ENCODE measurements at regions not wholly inside any gene's neighbourhood (a gene's known extent, or its start where the extent isn't known, plus 50 kb on each side); places are given as distances from the start of the nearest gene placed in this dataset.

GRCh38 chr5:3278643-3279042, 317.0 kb upstream of the IRX1 start:
- DNase-seq (ENCODE audit: low read depth in 2 of 2) = no peak

DNA sequence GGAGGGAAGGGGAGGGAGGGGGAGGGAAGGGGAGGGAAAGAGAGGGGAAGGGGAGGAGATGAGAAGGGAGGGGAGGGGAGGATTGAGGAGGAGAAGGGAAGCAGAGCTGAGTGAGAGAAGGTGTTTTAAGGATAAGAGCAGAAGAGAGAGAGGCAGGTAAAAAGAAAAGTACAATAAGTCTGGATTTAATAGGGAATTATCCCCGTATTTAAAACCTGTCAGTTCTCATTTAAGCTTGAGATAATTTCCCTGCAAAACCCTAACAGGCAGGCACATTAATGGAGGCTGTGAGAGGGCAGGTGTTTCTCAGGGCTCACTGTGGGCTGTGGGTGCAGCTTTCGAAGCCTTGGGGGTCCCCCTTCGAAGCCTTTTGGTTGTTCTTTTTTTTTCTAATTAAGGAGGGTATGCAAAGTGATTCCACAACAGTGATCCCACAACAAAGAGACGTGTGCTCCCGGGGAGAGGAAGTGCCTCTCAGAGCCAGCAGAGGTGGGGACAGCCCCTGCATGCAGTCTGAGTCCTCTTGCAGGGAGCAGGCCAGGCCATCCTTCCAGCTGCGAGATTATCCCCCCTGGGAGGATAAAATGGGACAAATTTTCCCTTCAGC, 317.9 kb upstream of the IRX1 start:
- DNase-seq (ENCODE audit: low read depth in 2 of 2) = peak in 1 of 2 donors; percentile 0

GRCh38 chr5:3276896-3277295, 318.7 kb upstream of the IRX1 start:
- no peak for DNase-seq (ENCODE audit: low read depth in 2 of 2)

GRCh38 chr5:3269395-3270169, 326.1 kb upstream of the IRX1 start:
- DNase-seq (ENCODE audit: low read depth in 2 of 2) = no peak

GRCh38 chr5:3268760-3269330, 326.8 kb upstream of the IRX1 start:
- DNase-seq (ENCODE audit: low read depth in 2 of 2) = no peak

DNA sequence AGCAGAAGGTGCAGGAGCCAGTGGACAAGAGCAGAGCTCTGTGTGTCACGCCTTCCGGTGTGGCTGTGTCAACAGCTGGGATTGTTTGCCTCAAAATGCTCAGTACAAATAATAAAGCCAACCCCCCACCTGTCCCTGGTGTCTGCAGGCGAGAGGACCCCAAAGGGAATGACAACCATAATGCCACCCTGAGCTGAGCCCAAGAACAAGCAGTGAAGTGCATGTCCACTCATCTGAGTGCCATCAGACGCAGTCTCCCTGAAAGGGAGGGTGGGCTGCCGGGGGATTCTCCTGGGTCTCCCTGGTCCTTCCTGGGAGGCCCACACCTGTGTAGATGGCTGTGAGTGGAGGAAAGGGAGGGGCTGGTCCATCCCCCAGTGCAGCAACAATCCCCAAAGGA, 328.8 kb upstream of the IRX1 start:
- DNase-seq (ENCODE audit: low read depth in 2 of 2) = no peak

- no peak for DNase-seq (ENCODE audit: low read depth in 2 of 2)
These were observed 329.7 kb upstream of the IRX1 start for GRCh38 chr5:3265936-3266335.

DNA sequence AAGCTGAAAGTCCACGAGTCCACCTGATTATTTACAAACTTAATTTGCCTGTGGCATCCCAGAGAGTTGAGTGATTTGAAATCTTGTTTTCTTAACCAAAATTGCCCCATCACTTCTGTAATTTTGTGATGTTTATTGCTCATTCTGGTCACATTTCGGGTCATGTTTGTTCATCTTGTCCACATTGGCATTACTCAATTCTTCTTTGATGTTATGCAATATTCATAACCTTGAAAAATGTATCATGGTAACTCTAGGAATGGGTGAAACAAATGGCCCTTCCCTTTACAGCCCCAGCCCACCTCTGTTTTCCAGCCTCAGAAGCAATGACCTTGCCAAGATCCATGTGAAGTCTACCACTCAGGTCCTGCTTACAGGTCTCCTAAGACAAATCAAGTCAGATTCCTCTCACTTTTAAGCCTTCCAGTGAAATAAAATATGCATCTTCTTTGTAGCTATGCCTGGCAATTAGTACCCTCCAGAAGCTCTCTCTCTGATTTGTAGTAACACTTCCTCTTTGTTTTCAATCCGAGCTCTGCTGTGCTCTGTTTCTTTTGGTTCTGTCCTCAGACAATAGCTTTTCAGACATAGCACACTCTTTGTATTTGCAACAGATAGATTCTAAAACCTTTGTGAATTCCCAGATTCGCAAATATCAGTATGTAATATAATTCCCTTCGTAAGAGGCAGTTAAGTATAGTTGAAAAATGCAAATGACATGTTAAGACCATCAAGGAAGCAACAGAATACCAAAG, 330.3 kb upstream of the IRX1 start:
- DNase-seq (ENCODE audit: low read depth in 2 of 2) = no peak

DNA sequence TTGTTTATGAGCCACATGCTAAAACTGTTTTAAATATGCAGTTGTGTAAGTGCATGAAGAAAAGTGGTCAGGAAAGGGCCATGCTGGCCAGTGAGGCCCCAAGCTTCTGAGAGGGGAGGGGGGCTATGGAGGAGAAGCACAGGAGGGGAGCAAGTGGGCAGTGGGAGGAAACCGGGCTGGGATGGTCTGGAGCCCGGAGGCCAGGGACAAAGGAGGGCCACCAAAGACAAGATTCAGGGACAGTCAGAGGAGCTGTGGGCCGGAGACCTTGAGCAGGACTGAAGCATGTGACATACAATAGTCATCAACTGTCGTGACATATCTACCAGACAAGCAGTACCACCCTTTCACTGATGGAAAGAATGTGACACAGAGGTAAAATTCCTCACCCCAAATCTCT, 333.2 kb upstream of the IRX1 start:
- no peak for DNase-seq (ENCODE audit: low read depth in 2 of 2)

GRCh38 chr5:3261081-3261480, 334.6 kb upstream of the IRX1 start:
- DNase-seq (ENCODE audit: low read depth in 2 of 2) = no peak

GRCh38 chr5:3258050-3258449, 337.6 kb upstream of the IRX1 start:
- DNase-seq (ENCODE audit: low read depth in 2 of 2) = no peak

GRCh38 chr5:3252235-3252634, 343.4 kb upstream of the IRX1 start:
- no peak for DNase-seq (ENCODE audit: low read depth in 2 of 2)

GRCh38 chr5:3251784-3252183, 343.8 kb upstream of the IRX1 start:
- no peak for DNase-seq (ENCODE audit: low read depth in 2 of 2)

GRCh38 chr5:3249401-3249800, 346.2 kb upstream of the IRX1 start:
- DNase-seq (ENCODE audit: low read depth in 2 of 2) = no peak

DNA sequence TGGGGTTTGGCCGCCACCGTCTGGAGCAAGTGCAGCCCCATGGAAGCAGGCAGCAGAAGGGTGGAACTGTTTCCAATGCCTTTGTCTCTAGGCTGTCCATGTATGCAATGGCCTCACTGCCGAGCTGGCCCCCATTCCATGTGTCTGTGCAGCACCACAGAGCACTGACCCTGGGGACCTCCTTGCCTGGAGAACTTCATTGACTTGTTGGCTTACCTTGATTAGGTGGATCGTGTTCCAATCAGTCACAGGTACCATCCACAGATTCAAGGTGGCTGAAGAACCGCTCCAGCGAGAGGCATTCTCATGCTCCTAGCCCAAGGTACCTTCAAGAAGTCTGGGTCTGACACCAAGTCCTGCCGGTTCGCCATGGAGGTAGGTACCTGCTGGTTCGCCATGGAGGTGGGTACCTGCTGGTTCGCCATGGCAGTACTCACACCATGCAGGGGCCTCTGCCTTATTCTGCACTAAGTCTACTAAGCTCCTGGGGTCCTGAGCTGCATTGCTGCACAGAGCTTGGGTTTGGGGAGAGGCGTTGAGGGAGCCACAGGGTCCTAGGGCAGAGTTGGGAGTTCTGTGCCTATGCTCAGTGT, 358.3 kb upstream of the IRX1 start:
- DNase-seq (ENCODE audit: low read depth in 2 of 2) = no peak

DNA sequence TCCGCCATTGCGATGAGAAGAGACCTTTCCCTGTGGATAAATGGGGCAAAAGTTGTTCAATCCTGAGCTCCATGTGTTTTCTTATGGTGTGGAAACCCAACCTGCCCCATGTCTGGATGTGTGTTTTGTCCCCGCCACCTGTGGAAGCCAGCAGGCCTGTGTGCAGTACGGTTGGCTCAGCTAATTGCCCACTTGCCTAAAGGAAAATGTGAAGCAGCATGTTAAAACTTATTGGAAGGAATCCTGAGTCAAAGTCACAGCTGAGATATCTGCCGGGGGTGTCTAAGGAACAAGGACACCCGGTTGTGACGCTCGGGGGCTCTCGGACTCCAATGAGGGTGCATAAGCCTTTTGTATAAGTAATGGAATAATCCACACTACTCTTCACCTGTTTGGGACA, 361.1 kb upstream of the IRX1 start:
- no peak for DNase-seq (ENCODE audit: low read depth in 2 of 2)

GRCh38 chr5:3230941-3231340, 364.7 kb upstream of the IRX1 start:
- no peak for DNase-seq (ENCODE audit: low read depth in 2 of 2)

- no peak for DNase-seq (ENCODE audit: low read depth in 2 of 2)
These were observed 365.4 kb upstream of the IRX1 start for GRCh38 chr5:3230254-3230653.

GRCh38 chr5:3226196-3226920, 369.3 kb upstream of the IRX1 start:
- DNase-seq (ENCODE audit: low read depth in 2 of 2) = no peak

DNA sequence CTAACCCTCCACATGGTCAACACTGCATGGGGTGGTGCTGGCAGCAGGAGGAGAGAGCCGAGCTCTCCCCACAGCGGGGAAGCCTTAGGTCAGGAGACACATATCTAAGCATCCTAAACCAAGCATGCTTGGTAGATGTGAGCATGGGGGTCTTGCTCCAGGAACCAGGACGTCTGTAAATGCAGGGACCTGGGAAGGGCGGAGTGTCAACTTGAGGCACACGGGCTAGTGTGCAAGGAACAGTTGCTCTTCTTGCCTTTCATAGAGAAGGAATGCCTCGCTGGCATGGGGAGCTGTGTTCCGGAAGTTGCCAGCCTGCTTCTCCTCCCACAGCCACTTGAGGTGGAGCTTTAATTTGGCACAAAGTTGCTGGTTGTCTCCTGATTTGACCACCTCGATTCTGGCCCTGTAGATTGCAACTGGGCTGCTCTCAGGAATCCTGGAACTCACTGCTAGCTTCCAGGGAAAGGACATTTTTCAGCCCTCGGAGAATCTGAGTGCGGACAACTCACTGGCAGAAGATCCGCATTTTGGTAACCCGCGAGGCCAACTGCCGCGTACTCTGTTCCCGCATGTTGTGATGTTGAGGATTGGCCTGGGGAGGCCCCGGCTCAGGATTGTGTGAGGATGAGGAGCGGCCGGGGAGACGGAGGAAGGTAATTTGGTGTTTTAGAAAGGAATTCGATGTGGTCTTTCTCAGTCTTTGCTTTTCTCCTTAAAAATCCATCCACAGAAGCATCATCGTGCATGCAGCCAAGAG, 370.3 kb upstream of the IRX1 start:
- no peak for DNase-seq (ENCODE audit: low read depth in 2 of 2)

GRCh38 chr5:3222924-3223323, 372.7 kb upstream of the IRX1 start:
- no peak for DNase-seq (ENCODE audit: low read depth in 2 of 2)

Measured in stimulated activated CD8-positive, alpha-beta memory T cell treated with anti-CD3 and anti-CD28 coated beads, Interleukin-15, amount 100 ng/mL, for 48 hours (primary cell).